ENCODE measurements at regions not wholly inside any gene's neighbourhood (a gene's known extent, or its start where the extent isn't known, plus 50 kb on each side); places are given as distances from the start of the nearest gene placed in this dataset.
"Not testable (repeated sequence)": the region's sequence is repeated elsewhere in the genome, so short reads cannot be mapped to it uniquely, and the experiment has no call there.

DNA sequence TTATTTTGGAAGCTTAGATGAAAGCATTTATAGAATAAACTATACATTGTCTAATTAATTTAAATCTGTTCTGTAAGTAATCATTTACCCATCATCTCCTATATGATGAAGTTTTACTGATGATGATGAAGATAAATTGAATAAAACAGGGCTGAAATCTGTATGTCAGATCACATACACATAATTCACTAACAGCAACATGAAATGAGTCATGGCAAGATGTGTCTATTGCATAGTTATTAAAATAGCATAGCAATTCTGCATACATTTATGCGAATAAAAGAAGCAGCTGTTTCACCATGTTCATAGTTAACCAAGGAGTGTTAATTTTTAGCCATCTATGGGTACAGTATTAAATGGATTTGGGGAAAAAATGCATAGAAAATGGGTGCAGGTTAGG lies 424.9 kb downstream of the LIG4 start:
- no peak overlapping the region for H3K27ac Mint-ChIP-seq
- TF ChIP-seq, protein P1, sequence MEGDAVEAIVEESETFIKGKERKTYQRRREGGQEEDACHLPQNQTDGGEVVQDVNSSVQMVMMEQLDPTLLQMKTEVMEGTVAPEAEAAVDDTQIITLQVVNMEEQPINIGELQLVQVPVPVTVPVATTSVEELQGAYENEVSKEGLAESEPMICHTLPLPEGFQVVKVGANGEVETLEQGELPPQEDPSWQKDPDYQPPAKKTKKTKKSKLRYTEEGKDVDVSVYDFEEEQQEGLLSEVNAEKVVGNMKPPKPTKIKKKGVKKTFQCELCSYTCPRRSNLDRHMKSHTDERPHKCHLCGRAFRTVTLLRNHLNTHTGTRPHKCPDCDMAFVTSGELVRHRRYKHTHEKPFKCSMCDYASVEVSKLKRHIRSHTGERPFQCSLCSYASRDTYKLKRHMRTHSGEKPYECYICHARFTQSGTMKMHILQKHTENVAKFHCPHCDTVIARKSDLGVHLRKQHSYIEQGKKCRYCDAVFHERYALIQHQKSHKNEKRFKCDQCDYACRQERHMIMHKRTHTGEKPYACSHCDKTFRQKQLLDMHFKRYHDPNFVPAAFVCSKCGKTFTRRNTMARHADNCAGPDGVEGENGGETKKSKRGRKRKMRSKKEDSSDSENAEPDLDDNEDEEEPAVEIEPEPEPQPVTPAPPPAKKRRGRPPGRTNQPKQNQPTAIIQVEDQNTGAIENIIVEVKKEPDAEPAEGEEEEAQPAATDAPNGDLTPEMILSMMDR (IDR thresholded peaks at IDR 0.05; ENCODE audit: unreplicated experiment) = no peak
- H3K27me3 Mint-ChIP-seq (ENCODE audit: low read depth) = peaks cover 3% of the 10 kb centered on the region
- H3K4me3 Mint-ChIP-seq = no peak overlapping the region
- no peak for DNase-seq (ENCODE audit: low spot score in 2 of 2, unreplicated experiment in 2 of 2)
- no peaks in the 10 kb centered on the region for H3K36me3 Mint-ChIP-seq
- peaks cover 4% of the 10 kb centered on the region for H3K9me3 Mint-ChIP-seq
- H3K4me1 Mint-ChIP-seq = no peaks in the 10 kb centered on the region

DNA sequence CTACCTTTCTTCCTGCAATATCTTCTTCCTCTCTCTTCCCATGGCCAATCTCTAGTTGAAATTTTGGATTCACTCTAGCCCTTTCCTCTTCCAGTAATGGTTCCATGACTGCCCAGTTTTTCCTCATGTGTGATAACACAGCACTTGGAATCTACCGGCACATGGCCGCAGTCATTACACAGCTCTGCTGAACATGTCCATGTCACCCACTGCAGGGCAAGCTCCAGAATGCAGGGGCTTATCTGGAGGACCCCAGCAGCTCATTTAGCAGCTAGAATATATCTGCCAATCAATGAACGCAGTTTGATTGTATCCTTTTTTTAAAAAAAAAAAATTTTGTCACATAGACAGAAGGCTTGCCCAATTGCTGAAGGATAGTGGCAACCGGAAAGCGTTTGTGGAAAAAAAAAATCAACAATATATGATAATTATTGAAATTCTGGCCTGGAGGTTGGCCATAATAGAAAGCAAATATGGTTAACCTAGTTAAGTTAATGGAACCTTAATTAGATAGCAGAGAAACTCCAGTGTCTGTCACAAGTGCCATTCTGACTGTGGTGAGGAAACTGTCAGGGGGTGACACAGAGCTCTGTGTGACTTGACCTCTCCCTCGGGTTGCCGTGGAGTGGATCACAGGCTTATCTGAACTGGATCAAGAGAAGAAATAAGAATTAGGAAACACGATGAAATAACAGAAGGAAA lies 426.7 kb downstream of the LIG4 start:
- H3K27ac Mint-ChIP-seq = no peak overlapping the region
- TF ChIP-seq, protein P1 (IDR thresholded peaks at IDR 0.05; ENCODE audit: unreplicated experiment) = no peak
- no peaks in the 10 kb centered on the region for H3K36me3 Mint-ChIP-seq
- no peak overlapping the region for H3K4me3 Mint-ChIP-seq
- no peaks in the 10 kb centered on the region for H3K4me1 Mint-ChIP-seq
- H3K9me3 Mint-ChIP-seq = peaks cover 12% of the 10 kb centered on the region
- H3K27me3 Mint-ChIP-seq (ENCODE audit: low read depth) = peaks cover 1% of the 10 kb centered on the region
- DNase-seq (ENCODE audit: low spot score in 2 of 2, unreplicated experiment in 2 of 2) = no peak

DNA sequence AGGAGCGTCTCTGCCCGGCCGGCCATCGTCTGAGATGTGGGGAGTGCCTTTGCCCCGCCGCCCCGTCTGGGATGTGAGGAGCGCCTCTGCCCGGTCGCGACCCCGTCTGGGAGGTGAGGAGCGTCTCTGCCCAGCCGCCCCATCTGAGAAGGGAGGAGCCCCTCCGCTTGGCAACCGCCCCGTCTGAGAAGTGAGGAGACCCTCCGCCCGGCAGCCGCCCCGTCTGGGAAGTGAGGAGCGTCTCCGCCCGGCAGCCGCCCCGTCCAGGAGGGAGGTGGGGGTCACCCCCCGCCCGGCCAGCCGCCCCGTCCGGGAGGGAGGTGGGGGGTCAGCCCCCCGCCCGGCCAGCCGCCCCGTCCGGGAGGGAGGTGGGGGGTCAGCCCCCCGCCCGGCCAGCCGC lies 432.7 kb downstream of the LIG4 start:
- not testable (repeated sequence) for DNase-seq (ENCODE audit: low spot score in 2 of 2, unreplicated experiment in 2 of 2); H3K27ac Mint-ChIP-seq; H3K4me1 Mint-ChIP-seq; H3K36me3 Mint-ChIP-seq; H3K4me3 Mint-ChIP-seq; H3K27me3 Mint-ChIP-seq (ENCODE audit: low read depth)
- H3K9me3 Mint-ChIP-seq = peaks cover 17% of the 10 kb centered on the region

DNA sequence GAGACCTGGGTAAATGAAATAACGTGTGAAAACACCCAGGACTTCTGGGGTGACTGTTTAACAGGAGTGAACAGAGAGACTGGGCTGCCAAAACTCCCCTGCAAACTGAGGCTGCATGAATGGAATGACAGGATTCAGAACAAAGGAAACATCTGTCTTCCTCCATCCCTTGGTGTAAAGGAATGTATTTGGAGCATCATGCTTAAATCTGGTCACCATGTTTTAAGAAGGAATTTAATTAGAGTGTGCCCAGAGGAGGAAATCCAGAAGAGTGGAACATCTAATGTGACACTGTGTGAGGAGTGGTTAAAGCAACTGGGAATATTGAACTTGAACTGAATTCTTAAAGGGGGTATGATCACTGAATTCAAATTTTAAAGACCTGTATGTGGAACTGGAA lies 437.2 kb downstream of the LIG4 start:
- no peak for DNase-seq (ENCODE audit: low spot score in 2 of 2, unreplicated experiment in 2 of 2)
- Mint-ChIP-seq H3K36me3 (no peaks in the 10 kb centered on the region), H3K4me1 (no peaks in the 10 kb centered on the region), H3K9me3 (peaks cover 5% of the 10 kb centered on the region), H3K27ac (no peak overlapping the region), H3K4me3 (no peak overlapping the region), H3K27me3 (ENCODE audit: low read depth) (no peaks in the 10 kb centered on the region)
- TF ChIP-seq, protein P1 (IDR thresholded peaks at IDR 0.05; ENCODE audit: unreplicated experiment) = no peak

DNA sequence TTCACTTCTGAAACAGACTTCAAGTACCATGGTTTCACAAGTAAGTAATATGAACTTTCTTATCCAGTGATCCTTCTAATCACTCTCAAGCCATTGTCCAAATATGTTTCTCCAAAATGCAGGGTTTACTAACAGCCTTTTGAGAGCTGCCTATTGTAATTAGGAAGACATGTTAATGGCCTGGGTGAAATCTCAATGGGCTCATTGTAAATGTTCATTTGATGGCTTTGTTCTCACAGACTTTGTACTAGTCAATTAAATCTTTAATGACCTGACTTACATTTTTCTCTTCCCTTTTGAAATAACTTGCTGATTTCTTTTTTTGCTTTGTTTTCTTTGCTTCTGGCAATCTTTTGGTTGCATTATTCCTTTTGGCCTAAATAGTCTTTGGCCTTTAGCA lies 444.8 kb downstream of the LIG4 start:
- peaks cover 3% of the 10 kb centered on the region for H3K9me3 Mint-ChIP-seq

DNA sequence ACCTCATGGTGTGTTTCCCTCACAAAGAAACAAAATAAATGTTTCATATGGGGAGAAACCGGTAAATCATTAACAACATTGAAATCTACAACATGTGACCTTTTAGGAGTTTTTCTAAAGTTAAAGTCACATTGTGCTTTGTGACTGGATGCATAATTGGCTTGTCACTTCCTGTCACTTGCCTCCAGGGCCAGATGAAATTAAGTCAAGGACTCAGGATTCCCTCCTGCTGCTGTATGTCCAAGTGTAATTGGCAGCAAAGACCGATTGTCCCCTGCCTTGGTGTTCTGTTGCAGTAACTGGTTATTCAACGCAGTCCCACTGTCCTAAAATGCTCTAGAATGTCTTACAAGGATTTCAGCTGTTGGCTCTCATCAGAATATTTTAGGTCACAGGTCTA lies 448.2 kb downstream of the LIG4 start:
- Mint-ChIP-seq H3K27ac (no peak overlapping the region), H3K36me3 (no peaks in the 10 kb centered on the region), H3K9me3 (peaks cover 3% of the 10 kb centered on the region), H3K4me1 (peaks cover 21% of the 10 kb centered on the region), H3K27me3 (ENCODE audit: low read depth) (no peaks in the 10 kb centered on the region), H3K4me3 (no peak overlapping the region)
- DNase-seq (ENCODE audit: low spot score in 2 of 2, unreplicated experiment in 2 of 2) = no peak
- TF ChIP-seq, protein P1 (IDR thresholded peaks at IDR 0.05; ENCODE audit: unreplicated experiment) = no peak

More for the DNA sequence above, 444.8 kb downstream of the LIG4 start:
- Mint-ChIP-seq H3K27ac (no peak overlapping the region), H3K27me3 (ENCODE audit: low read depth) (no peaks in the 10 kb centered on the region), H3K4me1 (peaks cover 16% of the 10 kb centered on the region), H3K36me3 (no peaks in the 10 kb centered on the region), H3K4me3 (no peak overlapping the region)
- no peak for DNase-seq (ENCODE audit: low spot score in 2 of 2, unreplicated experiment in 2 of 2)
- TF ChIP-seq, protein P1 (IDR thresholded peaks at IDR 0.05; ENCODE audit: unreplicated experiment) = no peak
